GM21723 (cell line): ENCODE measurements at regions not wholly inside any gene's neighbourhood (a gene's known extent, or its start where the extent isn't known, plus 50 kb on each side); places are given as distances from the start of the nearest gene placed in this dataset.

ENCODE experiments used
- ATAC-seq: cut with Tn5 transposase; IDR thresholded peaks from one replicate; pipeline ENCODE4 v1.9.1; 2021; ENCODE audit warnings: mild to moderate bottlenecking, moderate library complexity; ENCODE audit not compliant: unreplicated experiment

DNA sequence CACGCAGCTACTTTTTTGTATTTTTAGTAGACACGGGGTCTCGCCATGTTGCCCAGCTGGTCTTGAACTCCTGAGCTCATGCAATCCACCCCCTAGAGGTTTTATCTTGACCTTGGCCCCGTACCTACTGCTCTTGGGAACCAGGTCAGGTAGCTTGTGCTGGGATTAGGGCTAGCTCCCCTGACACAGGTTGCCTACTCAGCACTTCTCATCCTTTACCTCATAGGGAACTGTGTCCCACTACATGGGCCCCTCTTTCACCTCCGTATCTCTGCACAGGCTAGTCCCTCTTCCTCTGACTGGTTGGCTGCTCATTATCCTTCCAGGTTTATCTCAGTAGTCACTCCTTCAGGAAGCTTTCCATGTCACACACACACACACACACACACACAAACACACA, 58.0 kb upstream of the ITPRID1 start:
- ATAC-seq = no peak

DNA sequence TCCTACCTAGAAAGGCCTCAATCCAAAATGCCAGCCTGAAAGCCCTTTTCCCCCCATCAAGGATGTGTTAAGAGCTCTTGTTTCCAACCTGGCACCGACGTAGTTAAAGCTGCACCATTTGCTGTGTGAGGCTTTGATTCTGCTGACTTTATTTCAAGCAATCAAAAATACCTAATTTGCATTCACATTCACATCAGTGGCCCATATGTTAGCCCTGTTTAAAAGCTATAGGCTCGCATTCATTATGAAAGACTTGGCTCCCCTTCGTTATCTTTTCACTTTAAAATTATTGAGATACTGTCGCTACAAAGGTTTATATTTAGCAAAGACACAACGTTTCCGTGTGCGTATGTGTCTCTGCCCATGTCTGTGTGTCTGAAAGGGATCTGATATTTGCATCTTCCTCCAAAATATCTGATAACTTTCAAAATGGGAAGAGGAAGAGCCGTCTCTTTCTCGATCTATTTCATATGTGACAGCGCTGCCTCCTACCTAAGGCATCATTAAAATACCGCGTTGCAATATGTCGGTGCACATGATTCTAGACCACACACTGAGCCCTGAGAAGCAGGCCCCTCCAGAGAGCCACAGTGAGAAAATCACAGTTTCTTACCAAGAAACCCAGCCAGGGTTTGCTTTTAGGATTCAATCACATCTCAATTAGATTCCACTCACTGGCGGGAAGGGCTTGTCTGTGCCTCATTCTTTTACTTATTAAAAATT, 57.1 kb upstream of the ITPRID1 start:
- no peak for ATAC-seq

DNA sequence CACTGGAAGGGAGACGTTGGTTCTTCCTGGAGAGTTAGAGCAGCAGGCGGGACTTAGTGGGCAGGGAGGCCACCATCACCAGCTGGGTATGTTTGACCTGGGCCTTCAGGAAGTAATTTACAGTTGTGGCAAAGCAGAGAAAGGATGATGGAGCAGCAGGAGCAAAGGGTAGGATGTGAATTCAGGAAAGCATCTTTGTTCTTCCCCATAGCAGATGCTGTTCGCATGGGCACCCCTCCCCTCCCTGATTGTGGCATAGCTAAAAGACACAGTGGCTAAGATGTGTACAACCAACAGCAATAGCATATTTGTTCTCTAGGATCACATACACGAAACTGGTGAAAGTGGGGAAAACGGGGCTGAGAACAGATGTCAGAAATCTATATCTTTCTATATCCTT, 56.3 kb upstream of the ITPRID1 start:
- no peak for ATAC-seq

DNA sequence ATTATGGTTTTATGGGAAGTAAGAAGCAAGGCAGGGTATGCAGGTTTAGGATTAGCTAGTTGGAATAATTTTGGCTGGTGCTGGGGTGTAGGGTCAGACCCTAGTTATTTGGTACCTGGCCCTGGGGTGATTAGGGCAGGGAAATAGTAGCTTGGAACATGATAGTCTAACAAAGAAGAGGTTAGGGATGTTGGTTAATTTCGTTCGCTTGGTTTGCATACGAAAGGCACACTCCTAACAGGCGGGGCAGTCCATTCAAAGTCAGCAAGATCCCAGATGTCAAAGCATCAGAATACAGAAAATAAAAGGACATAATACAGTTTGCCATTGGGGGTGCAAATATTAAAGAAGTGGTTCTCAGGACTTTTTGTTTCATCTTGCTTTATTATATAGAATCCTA, 55.7 kb upstream of the ITPRID1 start:
- no peak for ATAC-seq

DNA sequence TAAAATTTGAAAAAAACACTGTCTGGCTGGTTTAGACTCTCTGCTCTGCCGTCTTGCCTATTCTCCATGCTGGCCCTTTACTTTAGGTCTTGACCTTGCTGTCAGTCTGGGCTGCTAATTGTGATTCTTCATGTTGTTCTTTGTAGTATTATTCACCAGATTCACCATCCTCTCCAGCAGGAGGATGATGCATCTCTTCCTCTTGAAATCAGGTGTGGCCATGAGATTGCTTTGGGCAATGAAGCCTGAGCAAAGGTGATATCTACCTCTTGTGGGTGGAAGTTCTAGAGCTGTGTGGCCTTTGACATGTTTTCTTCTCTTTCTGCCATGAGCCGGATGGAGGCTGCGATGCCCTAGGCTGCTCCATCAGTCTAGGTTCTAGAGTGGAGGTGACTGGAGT, 51.3 kb upstream of the ITPRID1 start:
- no peak for ATAC-seq
